ENCODE measurements at regions not wholly inside any gene's neighbourhood (a gene's known extent, or its start where the extent isn't known, plus 50 kb on each side); places are given as distances from the start of the nearest gene placed in this dataset.
A peak's percentile ranks its signal among the peaks of the same experiment; 100 is the strongest.

DNA sequence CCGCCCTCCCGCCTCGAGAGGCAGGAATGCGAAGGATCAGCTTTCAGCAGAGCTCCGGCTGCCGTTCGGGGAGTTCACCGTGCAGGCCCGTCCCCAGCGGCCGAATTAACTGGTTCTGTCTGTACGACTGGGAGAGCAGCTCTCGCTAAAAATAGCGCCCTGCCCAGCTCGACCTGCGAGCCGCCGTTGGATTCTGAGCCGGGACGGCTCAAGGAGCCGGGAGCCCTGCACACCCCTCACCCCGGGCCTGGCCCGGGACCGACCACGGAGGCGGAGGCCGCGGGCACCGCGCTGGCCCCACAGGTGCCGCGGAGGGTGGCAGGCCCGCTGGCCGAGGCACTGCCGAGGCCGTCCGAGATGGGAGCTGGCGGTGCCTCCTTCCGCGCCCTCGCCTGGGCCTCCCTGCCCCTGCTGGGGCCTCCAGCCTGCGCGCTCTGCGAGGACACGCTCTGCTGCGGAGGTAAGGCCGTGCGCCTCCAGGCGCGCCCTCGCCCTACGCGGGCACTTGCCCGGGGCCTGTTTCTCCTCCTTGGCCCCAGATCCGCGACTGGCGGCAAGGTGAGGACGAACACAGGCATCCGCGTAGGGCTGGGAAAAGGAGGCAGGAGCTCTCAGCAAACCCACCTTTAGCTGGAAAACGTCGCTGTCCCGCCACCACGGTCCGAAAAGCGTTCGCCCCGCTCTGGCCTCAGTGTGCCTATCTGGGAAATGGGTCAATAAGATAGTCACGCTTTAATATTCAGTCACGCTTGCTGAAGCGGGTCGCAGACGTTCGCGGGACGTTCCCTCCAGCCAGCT is 53.1 kb upstream of the DAB2IP start:
- peak overlapping the region; percentile 87 to 92 for H3K4me2 ChIP-seq (ENCODE audit: insufficient read depth in 1 of 2, low read depth in 2 of 2, low read length in 2 of 2)
- H3K4me3 ChIP-seq (ENCODE audit: extremely low read depth in 1 of 4, insufficient read depth in 2 of 4, low read depth in 3 of 4, low read length in 4 of 4) = peak overlapping the region; percentile 69 to 93 (median 72)
- peaks cover 2 to 16% of the 10 kb centered on the region in 2 experiments for H4K20me1 ChIP-seq (replicated peaks in 1 of 2; ENCODE audit: control insufficient read depth in 1 of 2, insufficient read depth in 2 of 2, low read length in 2 of 2)
- peaks cover 3 to 7% of the 10 kb centered on the region in 2 experiments; a peak in 2 of 4 replicates for H3K9me3 ChIP-seq (ENCODE audit: insufficient read depth in 2 of 2, low read depth in 1 of 2, low read length in 1 of 2)
- FAIRE-seq (no peak), DNase-seq (ENCODE audit: low read depth in 1 of 2, low spot score in 2 of 2) (peak; percentile 81 to 88)
- peak overlapping the region; percentile 18 for H4K5ac ChIP-seq (ENCODE audit: insufficient read length, low read depth, low read length)
- peak overlapping the region; percentile 92 for H3K18ac ChIP-seq (ENCODE audit: extremely low read depth, low read length)
- WGBS, 2 experiments (ENCODE audit: extremely low coverage in 1 of 2, insufficient coverage in 1 of 2, insufficient read length in 1 of 2, insufficient replicate concordance in 2 of 2, low coverage in 1 of 2, low lambda C conversion rate in 2 of 2, missing lambda C conversion rate in 1 of 2) = 2% methylated on average over 69 of the region's 76 CpGs; no CpG with 5 or more reads in 1 of the 2 experiments
- peaks cover 0 to 5% of the 10 kb centered on the region in 2 experiments; a peak in 1 of 4 replicates for H3K79me2 ChIP-seq (ENCODE audit: control insufficient read depth in 1 of 2, insufficient read depth in 2 of 2, low read length in 2 of 2)
- peak overlapping the region; percentile 52; the same call in 1 of the 2 replicates for H3K27ac ChIP-seq (ENCODE audit: low read depth, low read length)
- no peak overlapping the region for H4K91ac ChIP-seq (replicated peaks; ENCODE audit: insufficient read length, low read length)
- no peaks in the 10 kb centered on the region for H3K36me3 ChIP-seq (ENCODE audit: control insufficient read depth in 2 of 4, insufficient read depth in 4 of 4, low read length in 3 of 4)
- peak overlapping the region; percentile 47 for H3K56ac ChIP-seq (replicated peaks; ENCODE audit: insufficient read length, low read depth, low read length)
- CTCF ChIA-PET (ENCODE audit: partially characterized antibody) = interaction anchor here (0.6 to 5.3 kb wide), 28 partner anchors 9 to 397 kb away, joined by 3 to 49 read pairs (median 4); no protein-coding TSS in a partner anchor
- peak overlapping the region; percentile 35; the same call in 1 of the 2 replicates for H2AFZ ChIP-seq (ENCODE audit: low read length)
- POLR2A ChIA-PET (ENCODE audit: partially characterized antibody) = interaction anchor here (0.6 to 4.1 kb wide), 15 partner anchors 9 to 704 kb away, joined by 3 to 26 read pairs (median 4); no protein-coding TSS in a partner anchor
- H3K23me2 ChIP-seq (ENCODE audit: low read depth, low read length) = peaks cover 15% of the 10 kb centered on the region
- H3K79me1 ChIP-seq (ENCODE audit: low read depth, low read length) = peaks cover 5% of the 10 kb centered on the region
- H4K8ac ChIP-seq (ENCODE audit: extremely low read depth, insufficient read depth, low read length) = peak overlapping the region; percentile 73; the same call in 1 of the 2 replicates
- H3K14ac ChIP-seq (ENCODE audit: insufficient read length) = no peak overlapping the region
- H2BK15ac ChIP-seq (ENCODE audit: low read length) = peak overlapping the region; percentile 72; the same call in 1 of the 2 replicates
- peak overlapping the region; percentile 45 for H2BK120ac ChIP-seq (replicated peaks; ENCODE audit: low read depth, low read length)
- H3K23ac ChIP-seq (ENCODE audit: insufficient read length) = no peak overlapping the region
- H2BK5ac ChIP-seq (ENCODE audit: low read depth, low read length) = peak overlapping the region; percentile 80; the same call in 1 of the 2 replicates
- H2AK5ac ChIP-seq (ENCODE audit: low read depth, low read length) = no peak overlapping the region
- peaks cover 3 to 14% (median 5%) of the 10 kb centered on the region in 4 experiments for H3K4me1 ChIP-seq (replicated peaks in 1 of 4; ENCODE audit: control insufficient read depth in 3 of 4, insufficient read depth in 4 of 4, low read length in 3 of 4)
- H3K4ac ChIP-seq (replicated peaks; ENCODE audit: insufficient read length, low read depth, low read length) = peak overlapping the region; percentile 34
- H2BK20ac ChIP-seq (ENCODE audit: low read length) = peak overlapping the region; percentile 72; the same call in 1 of the 2 replicates
- peak overlapping the region in 2 of 4 experiments; percentile 43 to 66; a peak in 5 of 7 replicates for H3K9ac ChIP-seq (replicated peaks in 1 of 4; ENCODE audit: extremely low read depth in 1 of 4, low read depth in 3 of 4, low read length in 3 of 4)
- peaks cover 0 to 21% (median 14%) of the 10 kb centered on the region in 4 experiments; a peak in 6 of 7 replicates for H3K27me3 ChIP-seq (replicated peaks in 1 of 4; ENCODE audit: control insufficient read depth in 3 of 4, extremely low read depth in 1 of 4, insufficient read depth in 3 of 4, low read length in 3 of 4)
- peak overlapping the region; percentile 77; the same call in 1 of the 2 replicates for H2BK12ac ChIP-seq (ENCODE audit: low read depth, low read length)
- TF ChIP-seq, protein P1, sequence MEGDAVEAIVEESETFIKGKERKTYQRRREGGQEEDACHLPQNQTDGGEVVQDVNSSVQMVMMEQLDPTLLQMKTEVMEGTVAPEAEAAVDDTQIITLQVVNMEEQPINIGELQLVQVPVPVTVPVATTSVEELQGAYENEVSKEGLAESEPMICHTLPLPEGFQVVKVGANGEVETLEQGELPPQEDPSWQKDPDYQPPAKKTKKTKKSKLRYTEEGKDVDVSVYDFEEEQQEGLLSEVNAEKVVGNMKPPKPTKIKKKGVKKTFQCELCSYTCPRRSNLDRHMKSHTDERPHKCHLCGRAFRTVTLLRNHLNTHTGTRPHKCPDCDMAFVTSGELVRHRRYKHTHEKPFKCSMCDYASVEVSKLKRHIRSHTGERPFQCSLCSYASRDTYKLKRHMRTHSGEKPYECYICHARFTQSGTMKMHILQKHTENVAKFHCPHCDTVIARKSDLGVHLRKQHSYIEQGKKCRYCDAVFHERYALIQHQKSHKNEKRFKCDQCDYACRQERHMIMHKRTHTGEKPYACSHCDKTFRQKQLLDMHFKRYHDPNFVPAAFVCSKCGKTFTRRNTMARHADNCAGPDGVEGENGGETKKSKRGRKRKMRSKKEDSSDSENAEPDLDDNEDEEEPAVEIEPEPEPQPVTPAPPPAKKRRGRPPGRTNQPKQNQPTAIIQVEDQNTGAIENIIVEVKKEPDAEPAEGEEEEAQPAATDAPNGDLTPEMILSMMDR (IDR thresholded peaks at IDR 0.05; ENCODE audit: control extremely low read depth in 1 of 3, insufficient read depth in 1 of 3, low read depth in 1 of 3, low read length in 3 of 3) = peak in 1 of 3 experiments; percentile 26; a peak in 2 of 4 replicates
- TF ChIP-seq, protein P2, sequence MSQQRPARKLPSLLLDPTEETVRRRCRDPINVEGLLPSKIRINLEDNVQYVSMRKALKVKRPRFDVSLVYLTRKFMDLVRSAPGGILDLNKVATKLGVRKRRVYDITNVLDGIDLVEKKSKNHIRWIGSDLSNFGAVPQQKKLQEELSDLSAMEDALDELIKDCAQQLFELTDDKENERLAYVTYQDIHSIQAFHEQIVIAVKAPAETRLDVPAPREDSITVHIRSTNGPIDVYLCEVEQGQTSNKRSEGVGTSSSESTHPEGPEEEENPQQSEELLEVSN (IDR thresholded peaks at IDR 0.05) = peak; percentile 4
- no peak for TF ChIP-seq RXRA (IDR thresholded peaks at IDR 0.05; ENCODE audit: insufficient read depth, low read depth, low read length)
- peak in 1 of 2 experiments; percentile 99; a peak in 2 of 4 replicates for TF ChIP-seq HDAC2 (IDR thresholded peaks at IDR 0.05; ENCODE audit: borderline replicate concordance in 1 of 2, low read depth in 2 of 2, low read length in 2 of 2)
- TF ChIP-seq CTBP2 (IDR thresholded peaks at IDR 0.05; ENCODE audit: borderline replicate concordance, insufficient read depth, insufficient read length, low read length) = no peak
